CD4-positive, alpha-beta T cell treated with Interleukin-15 for 1 hour (primary cell): ENCODE measurements at regions not wholly inside any gene's neighbourhood (a gene's known extent, or its start where the extent isn't known, plus 50 kb on each side); places are given as distances from the start of the nearest gene placed in this dataset.
"Not testable (repeated sequence)": the region's sequence is repeated elsewhere in the genome, so short reads cannot be mapped to it uniquely, and the experiment has no call there.

Experiments
- DNase-seq: peaks from one replicate; pipeline ENCODE4 v3.0.0-alpha.2; 2020

GRCh38 chr10:3658766-3659165, 126.2 kb downstream of the KLF6 start:
- DNase-seq = no peak

DNA sequence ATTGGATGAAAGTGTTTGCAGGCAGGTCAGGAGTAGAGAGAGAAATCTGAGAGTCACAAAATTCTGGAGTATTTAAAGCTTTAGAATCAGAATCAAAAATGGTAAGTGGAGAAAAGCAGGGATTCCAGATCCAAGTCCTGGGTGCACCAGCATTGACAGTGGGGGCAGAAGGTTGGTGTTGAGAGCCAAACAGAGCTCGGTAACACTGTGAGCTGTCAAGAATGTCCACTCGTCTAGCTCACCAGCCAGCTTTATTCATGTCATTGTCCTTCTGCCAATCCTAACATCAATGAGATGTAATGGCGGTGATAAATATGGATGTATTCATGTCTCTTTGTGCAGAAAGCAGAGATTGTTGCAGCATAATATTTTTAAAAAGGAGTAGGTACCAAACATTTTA, 128.8 kb downstream of the KLF6 start:
- no peak for DNase-seq

GRCh38 chr10:3655528-3655927, 129.5 kb downstream of the KLF6 start:
- no peak for DNase-seq

DNA sequence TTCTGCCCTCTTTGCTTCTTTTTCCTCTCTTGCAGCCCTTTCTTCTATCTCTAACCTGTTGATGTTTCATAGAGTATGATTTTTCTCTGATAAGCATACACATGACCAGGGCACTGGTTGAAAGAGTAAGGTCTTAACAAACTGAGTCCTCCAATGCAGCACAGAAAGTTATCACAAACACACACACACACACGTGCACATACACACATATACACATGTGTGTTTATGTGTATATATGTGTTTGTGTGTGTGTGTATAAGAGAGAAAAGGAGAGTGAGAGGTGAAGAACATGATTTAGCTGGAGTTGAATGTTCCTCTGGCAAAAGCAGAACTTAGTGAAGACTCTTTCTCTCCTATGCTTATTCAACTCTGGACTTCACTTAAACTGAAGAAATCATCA, 130.0 kb downstream of the KLF6 start:
- DNase-seq = no peak

- no peak for DNase-seq
These were observed 130.5 kb downstream of the KLF6 start for GRCh38 chr10:3654496-3654895.

DNA sequence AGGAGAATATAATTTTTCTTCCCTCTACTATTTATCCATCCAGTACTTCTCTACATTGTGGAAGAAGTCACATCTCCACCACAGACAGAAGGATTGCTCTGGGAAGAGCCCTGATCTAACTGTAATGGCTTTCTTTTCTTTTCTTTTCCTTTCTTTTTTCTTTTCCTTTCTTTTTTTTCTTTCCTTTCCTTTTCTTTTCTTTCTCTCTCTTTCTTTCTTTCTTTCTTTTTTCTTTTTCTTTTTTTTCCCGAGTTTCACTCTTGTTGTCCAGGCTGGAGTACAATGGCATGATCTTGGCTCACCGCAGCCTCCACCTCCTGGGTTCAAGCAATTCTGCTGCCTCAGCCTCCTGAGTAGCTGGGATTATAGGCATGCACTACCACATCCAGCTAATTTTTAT, 131.7 kb downstream of the KLF6 start:
- not testable (repeated sequence) for DNase-seq

DNA sequence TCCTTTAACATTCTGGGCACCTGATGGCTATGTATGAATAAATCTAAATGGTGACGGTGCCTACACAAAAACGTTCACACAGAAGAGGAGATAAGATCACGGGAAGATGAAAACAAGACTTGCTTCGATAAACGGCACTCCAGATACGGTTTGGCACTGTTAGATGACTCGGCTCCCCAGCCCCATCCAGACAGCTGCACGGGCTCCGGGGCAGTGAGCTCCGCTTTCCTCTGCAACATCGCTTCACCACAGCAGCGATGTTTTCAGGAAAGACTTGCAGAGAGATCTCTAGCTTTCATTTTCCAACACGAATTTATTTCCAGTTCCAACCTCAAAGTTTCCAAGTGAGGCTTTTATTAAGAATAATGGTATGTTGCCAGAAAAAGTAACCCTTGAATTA, 132.1 kb downstream of the KLF6 start:
- DNase-seq = no peak

GRCh38 chr10:3651969-3652653, 132.9 kb downstream of the KLF6 start:
- DNase-seq = no peak

- no peak for DNase-seq
These were observed 136.4 kb downstream of the KLF6 start for GRCh38 chr10:3648576-3648975.

- no peak for DNase-seq
These were observed 136.8 kb downstream of the KLF6 start for GRCh38 chr10:3648170-3648569.

- DNase-seq = no peak
These were observed 137.9 kb downstream of the KLF6 start for GRCh38 chr10:3647074-3647473.

GRCh38 chr10:3645406-3645805, 139.6 kb downstream of the KLF6 start:
- no peak for DNase-seq

DNA sequence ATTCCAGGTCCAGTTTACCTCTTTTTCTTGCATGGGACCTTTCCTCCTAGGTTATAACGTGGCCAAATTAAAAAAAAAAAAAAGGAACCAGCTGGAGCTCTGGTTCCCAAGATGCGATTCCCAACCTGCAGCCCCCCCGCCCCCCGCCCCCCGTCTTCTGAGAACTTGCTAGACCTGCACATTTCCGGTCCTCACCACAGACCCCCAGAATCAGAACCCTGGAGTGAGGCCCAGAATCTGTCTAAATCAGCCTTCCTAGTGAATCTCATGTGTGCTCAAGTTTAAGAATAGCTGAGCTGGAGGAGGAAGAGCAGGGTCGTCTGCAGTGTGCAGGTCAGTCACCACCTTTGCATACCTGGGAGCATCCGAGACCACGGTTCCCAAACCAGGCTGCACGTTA, 144.2 kb downstream of the KLF6 start:
- no peak for DNase-seq

DNA sequence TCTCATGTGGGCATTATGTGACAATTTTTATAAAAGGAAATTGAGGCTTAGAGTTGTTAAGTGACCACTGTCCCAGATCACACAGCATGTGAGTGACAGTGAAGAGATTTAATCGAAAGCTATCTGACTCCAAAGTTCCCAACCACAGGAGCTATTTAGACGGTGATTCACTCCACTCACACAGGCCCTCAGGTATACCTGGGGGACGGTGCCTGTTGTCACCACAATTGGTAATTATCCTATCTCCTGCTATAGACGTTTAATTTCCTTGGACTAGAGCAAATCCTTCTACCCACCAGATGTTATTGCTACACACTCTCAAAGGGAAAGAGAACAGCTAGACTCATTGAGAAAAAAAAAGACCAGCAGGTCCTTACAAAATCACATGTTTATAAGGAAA, 145.5 kb downstream of the KLF6 start:
- no peak for DNase-seq

DNA sequence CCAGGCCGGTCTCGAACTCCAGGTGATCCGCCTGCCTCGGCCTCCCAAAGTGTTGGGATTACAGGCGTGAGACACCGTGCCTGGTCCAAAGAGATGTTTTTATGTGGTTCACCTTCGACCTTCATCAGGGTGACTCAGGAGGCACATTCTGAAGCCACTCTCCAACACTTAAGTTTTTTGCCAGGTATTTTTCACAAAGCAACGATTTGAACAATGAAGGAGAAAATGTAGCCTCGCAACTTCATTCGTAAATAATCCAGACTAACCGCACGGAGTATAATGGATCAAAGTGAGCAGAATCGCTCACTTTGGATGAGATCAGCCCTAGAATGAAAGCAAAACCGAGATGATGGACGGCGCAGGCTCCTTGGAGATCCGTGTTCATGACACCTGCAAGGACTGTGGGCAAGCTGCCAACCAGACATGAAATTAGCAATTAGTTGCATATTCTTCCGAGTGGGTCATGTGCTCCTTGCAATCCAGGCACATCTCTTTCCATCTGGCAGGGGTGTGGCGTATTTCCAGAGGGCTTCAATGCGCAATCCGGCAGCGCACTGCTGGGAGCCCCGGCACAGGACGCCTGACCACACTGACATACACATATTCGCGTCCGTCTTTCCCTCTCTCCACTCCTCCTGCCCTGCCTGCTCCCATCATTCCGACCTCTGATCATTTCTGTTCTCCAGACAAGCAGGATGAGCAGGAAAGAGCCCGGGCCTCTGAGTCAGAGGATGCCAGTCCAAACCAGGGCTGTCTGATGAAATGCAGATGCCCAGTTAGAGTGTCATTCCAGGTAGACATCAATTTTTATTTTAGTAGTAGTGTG, 148.4 kb downstream of the KLF6 start:
- DNase-seq = no peak

GRCh38 chr10:3635697-3636096, 149.3 kb downstream of the KLF6 start:
- no peak for DNase-seq

GRCh38 chr10:3635211-3635671, 149.8 kb downstream of the KLF6 start:
- DNase-seq = no peak

- not testable (repeated sequence) for DNase-seq
These were observed 150.4 kb downstream of the KLF6 start for GRCh38 chr10:3634646-3635045.

GRCh38 chr10:3631701-3632330, 153.2 kb downstream of the KLF6 start:
- no peak for DNase-seq

- no peak for DNase-seq
These were observed 153.7 kb downstream of the KLF6 start for GRCh38 chr10:3631291-3631690.

DNA sequence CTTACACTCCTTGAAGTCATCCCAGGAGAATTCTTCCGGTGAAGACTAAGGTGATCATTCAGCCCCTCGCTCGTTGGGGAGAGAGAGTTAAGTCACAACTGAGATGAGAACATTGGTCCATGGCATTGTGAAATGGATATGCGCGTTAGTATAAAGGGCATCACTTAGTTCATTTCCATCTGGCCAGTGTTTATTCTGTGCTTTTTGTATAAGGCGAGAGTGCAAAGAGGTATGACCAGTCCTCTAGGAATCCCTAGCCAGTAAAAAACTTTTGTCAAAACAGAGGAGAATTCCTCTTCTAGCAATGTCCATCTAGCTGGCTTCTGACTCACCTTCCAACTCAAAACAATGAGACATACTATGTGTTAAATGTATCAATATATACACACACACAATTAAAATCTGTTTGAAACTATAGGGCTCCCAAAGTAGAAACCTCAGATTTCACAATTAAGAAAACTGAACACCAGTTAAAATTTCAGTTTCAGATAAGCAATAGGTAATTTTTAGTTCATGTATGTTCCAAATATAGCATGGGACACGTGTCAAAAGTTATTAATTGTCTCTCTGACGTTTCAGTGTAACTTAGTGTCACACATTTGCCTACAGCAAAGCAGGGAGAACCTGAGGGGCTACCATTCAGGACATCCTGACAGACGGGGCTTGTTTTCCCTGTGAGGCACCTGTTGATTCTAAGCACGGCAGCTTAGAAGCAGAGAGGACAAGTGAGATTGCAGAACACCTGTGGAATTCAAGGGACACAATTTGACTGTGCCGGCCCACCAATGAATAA, 158.9 kb downstream of the KLF6 start:
- no peak for DNase-seq

DNA sequence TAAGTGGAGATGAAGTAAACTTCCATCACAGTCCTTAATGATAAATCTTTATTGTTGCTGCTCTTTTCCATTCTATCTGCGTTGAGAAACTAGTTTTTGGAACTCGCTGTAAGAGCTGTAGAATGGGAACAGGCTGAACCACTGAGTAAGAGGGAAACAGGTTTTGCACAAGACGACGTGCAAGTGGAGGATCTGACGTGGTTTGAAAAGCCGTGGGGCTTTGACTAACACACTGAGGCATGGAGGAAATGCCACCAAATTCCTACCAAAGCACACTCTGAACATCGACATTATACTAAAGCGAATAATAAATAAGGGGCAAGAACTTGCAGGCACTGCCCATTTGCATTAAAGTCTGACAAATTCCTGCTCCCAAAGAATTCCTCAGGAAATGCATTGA, 160.6 kb downstream of the KLF6 start:
- DNase-seq = no peak

DNA sequence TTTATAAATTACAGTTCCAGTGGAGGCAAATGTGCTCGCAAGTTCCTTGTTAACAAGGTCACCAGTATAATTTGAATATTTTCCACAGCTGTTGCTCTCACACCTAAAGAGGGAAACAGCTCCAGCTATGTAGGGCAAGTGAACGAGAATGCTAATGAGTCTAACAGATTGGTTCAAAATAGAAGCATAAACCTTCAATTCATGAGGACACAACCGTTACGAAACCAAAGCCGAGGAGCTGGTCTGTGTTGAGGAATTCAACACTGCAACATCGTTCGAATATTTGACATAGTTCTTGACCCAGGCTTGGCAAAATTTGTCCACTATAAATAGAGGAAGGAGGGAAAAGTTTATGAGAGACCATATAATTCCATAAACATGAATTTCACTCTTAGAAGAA, 161.3 kb downstream of the KLF6 start:
- DNase-seq = no peak
